GDM1 (cell line): ENCODE measurements at regions not wholly inside any gene's neighbourhood (a gene's known extent, or its start where the extent isn't known, plus 50 kb on each side); places are given as distances from the start of the nearest gene placed in this dataset.
"Not testable (repeated sequence)": the region's sequence is repeated elsewhere in the genome, so short reads cannot be mapped to it uniquely, and the experiment has no call there.

Experiments used
- DNase-seq: peaks from one replicate; lab custom pipeline; 2025; lab: John Stamatoyannopoulos, UW

GRCh38 chr14:34381304-34381703 is 80.7 kb downstream of the SPTSSA start:
- not testable (repeated sequence) for DNase-seq

DNA sequence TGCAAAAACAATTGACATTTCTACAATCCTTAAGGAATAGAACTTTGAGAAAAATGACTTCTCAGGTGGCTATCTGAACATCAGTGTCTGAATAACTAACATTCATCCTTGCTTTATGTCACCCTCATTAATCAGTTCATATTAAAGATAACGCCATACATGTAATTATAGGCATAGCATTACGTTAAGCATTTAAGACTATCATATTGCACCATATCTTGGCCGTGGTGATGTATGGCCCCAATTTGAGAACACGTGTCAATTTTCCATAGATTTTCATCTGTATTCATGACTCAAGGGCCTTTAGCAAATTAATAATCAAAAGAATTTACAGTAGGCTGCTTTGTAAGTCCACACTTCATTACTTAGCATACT is 81.6 kb downstream of the SPTSSA start:
- DNase-seq = no peak

DNA sequence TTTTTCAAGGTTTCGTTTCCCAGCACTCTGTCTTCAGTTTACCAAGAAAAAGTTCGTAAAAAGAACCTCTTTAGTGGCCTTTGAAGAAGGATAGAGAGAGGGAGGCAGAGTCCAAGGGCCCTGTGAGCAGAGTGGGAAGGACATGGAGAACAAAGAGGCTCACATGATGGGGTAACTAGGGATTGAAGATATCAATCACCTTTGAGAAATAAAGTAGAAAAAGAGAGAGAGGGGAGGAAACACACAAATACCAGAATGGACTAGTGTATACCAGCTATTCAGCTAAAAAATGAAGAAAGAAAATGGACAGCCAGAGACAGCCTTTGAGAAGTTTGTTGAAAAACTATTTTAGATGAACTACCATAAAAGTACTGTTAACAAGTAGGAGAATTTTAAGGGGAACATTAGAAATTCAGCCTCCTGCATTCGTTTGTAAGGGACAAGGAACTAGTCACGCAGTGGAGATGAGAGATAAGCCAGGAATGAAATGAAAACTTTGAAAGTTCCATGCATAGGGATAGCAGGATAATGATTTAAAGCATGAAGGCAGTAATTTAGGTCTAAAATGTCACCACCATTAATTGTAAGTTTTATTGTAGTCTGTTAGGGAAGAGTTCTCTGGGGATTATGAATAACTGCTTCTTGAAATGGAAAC is 82.1 kb downstream of the SPTSSA start:
- no peak for DNase-seq

DNA sequence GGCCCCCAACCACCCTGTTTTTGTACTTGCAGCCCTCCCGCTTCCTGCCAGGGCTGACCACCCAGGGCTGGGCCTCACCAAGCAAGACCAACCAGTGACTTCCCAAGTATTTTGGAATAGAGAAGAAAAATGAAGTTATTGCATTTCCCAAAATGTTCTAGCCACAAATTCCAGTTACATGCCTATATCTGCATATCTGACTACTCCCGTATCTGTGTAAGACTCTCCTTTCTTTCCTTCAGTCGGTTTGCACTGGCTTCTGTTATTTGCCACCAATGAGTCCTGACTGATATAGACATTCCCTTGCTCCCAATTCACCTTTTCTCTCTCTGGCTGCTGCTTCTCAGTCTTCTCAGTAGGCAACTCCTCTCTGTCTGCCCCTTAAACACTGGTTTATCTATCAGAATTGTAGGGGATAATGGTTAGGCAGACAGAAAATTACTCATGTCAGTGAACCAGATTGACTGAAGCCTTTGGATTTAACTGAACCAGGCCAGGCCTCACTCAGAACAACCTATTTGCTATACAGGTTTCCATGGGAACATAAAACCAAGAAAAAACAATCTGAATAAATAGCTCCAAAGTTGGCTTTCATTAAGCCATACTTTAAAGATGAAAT is 85.3 kb downstream of the SPTSSA start:
- DNase-seq = no peak

GRCh38 chr14:34374998-34375740 is 86.9 kb downstream of the SPTSSA start:
- DNase-seq = no peak

DNA sequence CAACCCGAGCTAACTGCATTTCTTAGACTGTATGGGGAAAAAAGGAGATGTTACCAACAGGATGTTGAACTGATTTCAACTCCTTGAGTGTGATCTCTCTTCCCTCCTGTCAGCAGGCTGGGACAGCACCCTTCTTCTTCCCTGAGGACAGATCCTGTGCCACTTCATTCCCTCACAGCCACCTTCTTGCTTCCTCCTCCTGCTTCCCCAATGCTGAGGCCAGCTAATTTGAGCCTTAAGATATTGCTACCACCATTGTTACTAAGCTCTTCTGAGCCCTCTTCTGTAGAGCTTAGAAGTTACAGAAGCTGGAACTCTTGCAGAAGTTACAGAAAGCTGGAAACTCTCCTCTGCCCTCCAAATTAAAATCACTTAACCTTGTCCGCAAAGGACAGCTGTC is 88.8 kb downstream of the SPTSSA start:
- no peak for DNase-seq

- no peak for DNase-seq
Observed at GRCh38 chr14:34372786-34373185, 89.3 kb downstream of the SPTSSA start.

DNA sequence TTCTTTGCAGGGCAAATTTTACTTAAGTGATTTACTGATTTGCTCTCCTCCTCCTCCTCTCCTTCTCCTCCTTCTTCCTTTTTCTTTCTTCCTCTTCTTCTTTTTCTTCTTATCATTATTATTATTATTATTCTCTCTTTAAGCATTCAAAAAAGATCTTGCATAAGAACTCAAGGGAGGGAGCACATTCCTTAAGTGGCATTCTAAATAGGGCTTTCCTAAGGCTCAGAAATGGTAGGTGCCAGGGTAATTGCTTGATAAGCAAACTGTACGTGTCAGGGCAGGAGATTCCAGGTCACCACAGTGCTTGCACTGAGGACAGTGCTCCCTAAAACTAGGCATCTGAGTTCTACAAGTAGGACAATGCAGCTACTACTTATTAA is 92.4 kb downstream of the SPTSSA start:
- DNase-seq = no peak

- no peak for DNase-seq
Observed at GRCh38 chr14:34368971-34369647, 92.9 kb downstream of the SPTSSA start.

GRCh38 chr14:34368115-34368970 is 93.7 kb downstream of the SPTSSA start:
- no peak for DNase-seq

- DNase-seq = no peak
Observed at GRCh38 chr14:34365309-34365915, 96.6 kb downstream of the SPTSSA start.

DNA sequence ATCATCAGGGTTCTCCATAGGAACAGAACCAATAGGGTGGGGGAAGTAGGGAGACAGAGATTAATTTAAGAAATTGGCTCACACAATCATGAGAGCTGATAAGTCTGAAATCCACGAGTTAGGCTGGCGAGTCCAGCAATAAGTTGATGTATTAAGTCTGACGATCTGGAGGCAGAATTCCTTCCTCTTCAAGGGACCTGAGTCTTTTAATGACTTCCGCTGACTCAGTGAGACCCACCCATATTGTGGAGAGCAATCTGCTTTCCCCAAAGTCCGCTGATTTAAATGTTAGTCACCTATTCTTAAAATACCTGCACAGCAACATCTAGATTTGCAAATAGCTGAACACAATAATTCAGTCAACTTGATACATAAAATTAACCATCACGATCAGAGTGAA is 97.8 kb downstream of the SPTSSA start:
- DNase-seq = no peak

GRCh38 chr14:34363733-34364134 is 98.3 kb downstream of the SPTSSA start:
- no peak for DNase-seq

DNA sequence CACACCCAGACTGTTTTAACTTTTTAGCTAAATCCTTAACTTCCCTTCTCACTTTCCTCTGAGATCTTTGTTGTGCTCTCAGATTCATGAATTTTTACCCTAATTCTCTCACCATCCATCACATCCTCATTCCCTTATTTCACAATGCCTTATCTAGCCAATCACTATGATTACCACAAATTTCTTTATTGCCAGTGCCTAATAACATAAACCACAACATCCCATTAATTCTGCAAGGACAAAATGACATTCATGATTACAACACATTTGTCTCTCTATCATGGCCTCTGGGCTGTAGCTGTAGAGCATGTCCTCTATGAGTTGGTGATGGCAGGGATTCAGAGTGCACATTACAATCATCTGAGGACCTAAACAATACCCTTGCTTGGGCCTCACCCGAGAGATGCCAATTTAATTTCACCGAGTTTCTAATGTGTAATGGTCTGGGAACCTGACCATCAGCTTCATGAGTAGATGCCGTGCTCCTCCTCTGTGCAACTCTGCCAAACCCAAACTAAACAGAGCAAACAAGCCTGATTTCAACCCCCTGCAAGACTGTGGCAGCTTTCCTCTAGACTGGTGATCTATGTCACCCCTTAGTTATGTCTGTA is 99.3 kb downstream of the SPTSSA start:
- DNase-seq = no peak

GRCh38 chr14:34361504-34362011 is 100.5 kb downstream of the SPTSSA start:
- no peak for DNase-seq

GRCh38 chr14:34359420-34360117 is 102.5 kb downstream of the SPTSSA start:
- no peak for DNase-seq

GRCh38 chr14:34356264-34356654 is 105.8 kb downstream of the SPTSSA start:
- DNase-seq = no peak

- no peak for DNase-seq
Observed at GRCh38 chr14:34355584-34356263, 106.3 kb downstream of the SPTSSA start.

DNA sequence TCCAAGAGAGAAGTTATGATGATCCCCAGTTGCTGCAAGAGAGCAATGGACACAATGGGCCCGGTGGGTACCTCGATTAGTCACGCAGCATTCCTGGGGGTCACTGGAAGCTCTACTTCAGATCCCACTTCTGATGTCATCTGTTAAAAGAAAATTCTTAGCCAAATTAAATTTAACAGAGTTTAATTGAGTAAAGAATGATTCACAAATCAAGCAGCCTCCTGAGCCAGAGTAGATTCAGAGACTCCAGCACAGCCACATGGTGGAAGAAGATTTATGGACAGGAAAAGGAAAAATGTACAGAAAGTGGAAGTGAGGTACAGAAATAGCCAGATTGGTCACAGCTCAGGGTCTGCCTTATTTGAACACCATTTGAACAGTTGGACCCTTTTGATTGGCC is 107.5 kb downstream of the SPTSSA start:
- no peak for DNase-seq

- DNase-seq = no peak
Observed at GRCh38 chr14:34350903-34351302, 111.1 kb downstream of the SPTSSA start.
